GM10266 (cell line): ENCODE measurements at regions not wholly inside any gene's neighbourhood (a gene's known extent, or its start where the extent isn't known, plus 50 kb on each side); places are given as distances from the start of the nearest gene placed in this dataset.

Source experiments
- DNase-seq: peaks from one replicate; pipeline ENCODE4 v3.0.0; 2012; ENCODE audit errors: extremely low spot score
- TF ChIP-seq, protein P1 (sequence below): IDR thresholded peaks from 2 replicates; pipeline ENCODE4 v1.5.1; 2012; ENCODE audit warnings: mild to moderate bottlenecking, low read depth; ENCODE audit not compliant: control insufficient read depth, insufficient read depth; ENCODE audit errors: missing control alignments

DNA sequence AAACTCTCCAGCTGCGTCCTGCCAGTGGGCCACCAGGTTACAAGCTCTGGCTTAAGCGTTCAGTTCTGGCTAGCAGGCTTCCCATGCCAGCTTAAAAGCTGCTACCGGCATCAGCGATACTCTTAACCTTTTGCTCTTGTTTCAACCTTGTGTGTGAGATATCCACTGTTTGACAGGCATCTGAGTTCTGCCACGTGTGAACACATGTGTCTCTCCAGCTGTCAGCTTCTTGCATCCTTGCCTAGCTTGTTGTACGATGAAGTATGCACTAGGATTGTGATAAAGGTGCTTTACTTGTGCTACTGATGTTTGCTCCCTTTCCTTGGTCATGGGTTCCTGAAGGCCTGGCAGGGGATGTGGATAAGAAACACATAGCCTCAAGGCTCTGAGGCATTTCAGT lies 201.6 kb downstream of the PRDM2 start:
- no peak for DNase-seq
- TF ChIP-seq, protein P1, sequence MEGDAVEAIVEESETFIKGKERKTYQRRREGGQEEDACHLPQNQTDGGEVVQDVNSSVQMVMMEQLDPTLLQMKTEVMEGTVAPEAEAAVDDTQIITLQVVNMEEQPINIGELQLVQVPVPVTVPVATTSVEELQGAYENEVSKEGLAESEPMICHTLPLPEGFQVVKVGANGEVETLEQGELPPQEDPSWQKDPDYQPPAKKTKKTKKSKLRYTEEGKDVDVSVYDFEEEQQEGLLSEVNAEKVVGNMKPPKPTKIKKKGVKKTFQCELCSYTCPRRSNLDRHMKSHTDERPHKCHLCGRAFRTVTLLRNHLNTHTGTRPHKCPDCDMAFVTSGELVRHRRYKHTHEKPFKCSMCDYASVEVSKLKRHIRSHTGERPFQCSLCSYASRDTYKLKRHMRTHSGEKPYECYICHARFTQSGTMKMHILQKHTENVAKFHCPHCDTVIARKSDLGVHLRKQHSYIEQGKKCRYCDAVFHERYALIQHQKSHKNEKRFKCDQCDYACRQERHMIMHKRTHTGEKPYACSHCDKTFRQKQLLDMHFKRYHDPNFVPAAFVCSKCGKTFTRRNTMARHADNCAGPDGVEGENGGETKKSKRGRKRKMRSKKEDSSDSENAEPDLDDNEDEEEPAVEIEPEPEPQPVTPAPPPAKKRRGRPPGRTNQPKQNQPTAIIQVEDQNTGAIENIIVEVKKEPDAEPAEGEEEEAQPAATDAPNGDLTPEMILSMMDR, result no peak

- DNase-seq, result no peak
- TF ChIP-seq, protein P1, result no peak
Measured at GRCh38 chr1:13908128-13908527, 208.1 kb downstream of the PRDM2 start.

DNA sequence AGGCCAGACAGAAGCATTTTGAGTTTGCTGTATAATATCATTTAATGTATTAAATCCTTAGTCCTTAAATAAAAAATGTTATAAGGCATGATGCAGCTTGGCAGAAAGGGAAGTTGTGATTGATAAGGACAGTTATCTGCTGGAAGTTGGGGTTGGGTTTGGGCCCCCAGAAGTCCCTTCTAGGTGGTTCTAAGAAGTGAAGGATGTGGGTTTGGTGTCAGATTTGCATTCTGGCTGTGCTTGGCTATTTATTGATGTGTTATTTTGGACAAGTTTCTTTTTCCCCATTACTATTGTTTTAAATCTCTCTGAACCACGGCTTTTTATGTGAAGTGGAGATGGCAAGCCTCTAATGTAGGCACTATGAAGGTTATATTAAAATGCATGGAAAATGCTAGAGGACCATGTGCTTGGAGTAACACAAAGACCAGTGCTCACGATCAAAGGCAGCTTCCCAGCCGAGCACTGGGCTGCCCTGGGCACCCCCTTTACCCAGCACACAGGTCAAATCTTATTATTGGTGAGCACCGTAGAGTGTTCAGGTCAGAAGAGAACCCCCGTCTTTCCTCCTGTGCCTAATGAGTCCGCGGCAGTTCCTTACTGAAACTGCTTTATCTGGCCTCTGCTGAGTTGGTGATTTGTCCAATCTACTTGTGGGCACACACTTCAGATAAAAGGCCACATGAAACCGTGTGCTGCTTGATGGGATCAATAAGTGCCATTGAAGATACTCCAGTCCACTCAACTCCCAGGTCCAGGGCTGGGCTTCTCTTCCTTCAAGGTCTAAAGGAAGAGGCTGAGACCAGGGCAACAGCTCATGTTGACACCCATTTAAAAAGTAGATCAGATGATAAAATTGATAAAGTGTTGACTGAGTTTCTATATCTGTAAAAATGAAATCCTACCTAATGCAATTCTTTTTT lies 212.0 kb downstream of the PRDM2 start:
- DNase-seq, result no peak
- TF ChIP-seq, protein P1, result no peak

GRCh38 chr1:13913396-13913795 lies 213.4 kb downstream of the PRDM2 start:
- DNase-seq, result no peak

DNA sequence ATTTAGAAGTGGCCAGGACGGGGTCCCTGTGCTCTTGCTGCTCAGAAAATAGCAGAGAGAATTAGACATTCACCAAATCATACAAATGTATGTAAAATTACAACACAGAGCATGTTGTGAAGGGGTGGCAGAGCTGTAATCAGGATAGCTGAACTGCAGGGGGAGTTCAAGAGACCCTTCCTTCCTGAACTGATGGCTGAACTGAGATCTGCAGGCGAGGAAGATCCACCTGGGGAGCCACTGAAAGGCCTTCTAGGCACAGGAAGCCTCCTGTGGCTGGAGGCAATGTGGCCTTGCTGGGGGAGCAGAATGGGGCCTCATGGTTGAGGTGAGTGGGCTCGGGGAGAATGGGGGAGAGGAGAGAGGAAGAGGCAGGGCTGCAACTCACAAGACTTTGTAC lies 216.5 kb downstream of the PRDM2 start:
- TF ChIP-seq, protein P1, result no peak
- no peak for DNase-seq

More at GRCh38 chr1:13913396-13913795, 213.4 kb downstream of the PRDM2 start:
- TF ChIP-seq, protein P1, result no peak

DNA sequence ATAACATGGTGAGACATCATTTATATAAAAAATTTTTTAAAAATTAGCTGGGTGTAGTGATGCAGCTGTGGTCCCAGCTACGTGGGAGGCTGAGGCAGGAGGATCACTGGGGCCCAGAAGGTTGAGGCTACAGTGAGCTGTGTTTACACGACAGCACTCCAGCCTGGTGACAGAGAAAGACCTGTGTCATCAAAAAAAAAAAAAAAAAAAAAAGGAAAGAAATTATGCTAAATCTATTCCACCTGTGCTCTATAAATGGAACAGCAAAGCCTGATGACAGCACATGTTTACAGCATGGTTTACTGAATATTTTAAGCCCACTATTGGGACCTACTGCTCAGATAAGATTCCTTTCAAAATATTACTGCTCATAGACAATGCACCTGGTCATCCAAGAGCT lies 217.6 kb downstream of the PRDM2 start:
- no peak for DNase-seq
- TF ChIP-seq, protein P1, result no peak

GRCh38 chr1:13918862-13919261 lies 218.9 kb downstream of the PRDM2 start:
- no peak for DNase-seq

More at GRCh38 chr1:13918862-13919261, 218.9 kb downstream of the PRDM2 start:
- TF ChIP-seq, protein P1, result no peak
